ENCODE measurements at regions not wholly inside any gene's neighbourhood (a gene's known extent, or its start where the extent isn't known, plus 50 kb on each side); places are given as distances from the start of the nearest gene placed in this dataset.

DNA sequence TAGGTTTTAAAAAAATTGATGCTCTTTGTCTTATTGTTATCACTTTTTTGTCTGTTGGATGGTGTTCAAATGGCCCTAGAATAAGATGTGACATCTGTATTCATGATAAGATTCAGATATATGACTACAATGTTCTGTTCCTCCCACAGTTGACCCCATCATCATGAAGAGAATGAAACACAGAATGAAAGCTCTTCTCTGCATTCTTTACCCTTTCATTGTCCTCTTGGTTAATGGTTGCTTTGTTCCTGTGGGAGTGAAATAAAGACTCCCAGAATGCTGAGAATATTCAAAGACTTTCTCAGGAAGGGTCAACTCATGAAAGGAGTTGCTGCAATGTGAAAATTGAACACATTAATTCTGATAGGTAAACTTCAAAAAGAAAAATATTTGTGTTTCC lies 1015.8 kb downstream of the SORCS3 start:
- TF ChIP-seq CTCF (IDR thresholded peaks at IDR 0.05) (no peak), POLR2A (IDR thresholded peaks at IDR 0.05) (no peak), POLR2AphosphoS5 (IDR thresholded peaks at IDR 0.05; ENCODE audit: insufficient read depth in 1 of 2, low read depth in 1 of 2) (no peak)
